ENCODE measurements at regions not wholly inside any gene's neighbourhood (a gene's known extent, or its start where the extent isn't known, plus 50 kb on each side); places are given as distances from the start of the nearest gene placed in this dataset.
A peak's percentile ranks its signal among the peaks of the same experiment; 100 is the strongest.

- no peak for TF ChIP-seq TAF1 (IDR thresholded peaks at IDR 0.05; ENCODE audit: borderline replicate concordance, low read depth, low read length)
- no peak for DNase-seq (ENCODE audit: insufficient read length)
- FAIRE-seq = no peak
Measured at GRCh38 chr4:113827285-113827684, 65.7 kb upstream of the CAMK2D start.

- DNase-seq (ENCODE audit: insufficient read length) (no peak), FAIRE-seq (no peak)
- TF ChIP-seq TAF1 (IDR thresholded peaks at IDR 0.05; ENCODE audit: borderline replicate concordance, low read depth, low read length) (no peak), POLR2AphosphoS5 (IDR thresholded peaks at IDR 0.05; ENCODE audit: low read depth, low read length) (no peak), POLR2A (IDR thresholded peaks at IDR 0.05; ENCODE audit: low read depth, low read length) (no peak)
Measured at GRCh38 chr4:113826421-113826820, 64.9 kb upstream of the CAMK2D start.

- DNase-seq (ENCODE audit: insufficient read length) = no peak
- FAIRE-seq = peak; percentile 96
- no peak for TF ChIP-seq TAF1 (IDR thresholded peaks at IDR 0.05; ENCODE audit: borderline replicate concordance, low read depth, low read length)
- TF ChIP-seq POLR2A (IDR thresholded peaks at IDR 0.05; ENCODE audit: low read depth, low read length) = no peak
- TF ChIP-seq POLR2AphosphoS5 (IDR thresholded peaks at IDR 0.05; ENCODE audit: low read depth, low read length) = no peak
Measured at GRCh38 chr4:113825272-113825671, 63.7 kb upstream of the CAMK2D start.

GRCh38 chr4:113824396-113824795 lies 62.9 kb upstream of the CAMK2D start:
- TF ChIP-seq POLR2A (IDR thresholded peaks at IDR 0.05; ENCODE audit: low read depth, low read length) = no peak
- TF ChIP-seq POLR2AphosphoS5 (IDR thresholded peaks at IDR 0.05; ENCODE audit: low read depth, low read length) = no peak
- no peak for TF ChIP-seq TAF1 (IDR thresholded peaks at IDR 0.05; ENCODE audit: borderline replicate concordance, low read depth, low read length)
- FAIRE-seq (no peak), DNase-seq (ENCODE audit: insufficient read length) (no peak)

- peak; percentile 7 for DNase-seq (ENCODE audit: insufficient read length)
- TF ChIP-seq TAF1 (IDR thresholded peaks at IDR 0.05; ENCODE audit: borderline replicate concordance, low read depth, low read length) (no peak), POLR2A (IDR thresholded peaks at IDR 0.05; ENCODE audit: low read depth, low read length) (no peak), POLR2AphosphoS5 (IDR thresholded peaks at IDR 0.05; ENCODE audit: low read depth, low read length) (no peak)
- FAIRE-seq = peak; percentile 74
Measured at GRCh38 chr4:113823291-113823659, 61.7 kb upstream of the CAMK2D start.

GRCh38 chr4:113822555-113823290 lies 61.2 kb upstream of the CAMK2D start:
- FAIRE-seq (peak; percentile 87), DNase-seq (ENCODE audit: insufficient read length) (no peak)
- no peak for TF ChIP-seq POLR2AphosphoS5 (IDR thresholded peaks at IDR 0.05; ENCODE audit: low read depth, low read length)
- TF ChIP-seq TAF1 (IDR thresholded peaks at IDR 0.05; ENCODE audit: borderline replicate concordance, low read depth, low read length) = no peak
- no peak for TF ChIP-seq POLR2A (IDR thresholded peaks at IDR 0.05; ENCODE audit: low read depth, low read length)

- DNase-seq (ENCODE audit: insufficient read length) (no peak), FAIRE-seq (no peak)
- no peak for TF ChIP-seq TAF1 (IDR thresholded peaks at IDR 0.05; ENCODE audit: borderline replicate concordance, low read depth, low read length)
- no peak for TF ChIP-seq POLR2AphosphoS5 (IDR thresholded peaks at IDR 0.05; ENCODE audit: low read depth, low read length)
- TF ChIP-seq POLR2A (IDR thresholded peaks at IDR 0.05; ENCODE audit: low read depth, low read length) = no peak
Measured at GRCh38 chr4:113821856-113822255, 60.3 kb upstream of the CAMK2D start.

- TF ChIP-seq POLR2A (IDR thresholded peaks at IDR 0.05; ENCODE audit: low read depth, low read length) (no peak), TAF1 (IDR thresholded peaks at IDR 0.05; ENCODE audit: borderline replicate concordance, low read depth, low read length) (no peak), POLR2AphosphoS5 (IDR thresholded peaks at IDR 0.05; ENCODE audit: low read depth, low read length) (no peak)
- DNase-seq (ENCODE audit: insufficient read length) (no peak), FAIRE-seq (no peak)
Measured at GRCh38 chr4:113820108-113820507, 58.6 kb upstream of the CAMK2D start.

GRCh38 chr4:113815826-113816225 lies 54.3 kb upstream of the CAMK2D start:
- TF ChIP-seq POLR2A (IDR thresholded peaks at IDR 0.05; ENCODE audit: low read depth, low read length) (no peak), TAF1 (IDR thresholded peaks at IDR 0.05; ENCODE audit: borderline replicate concordance, low read depth, low read length) (no peak), POLR2AphosphoS5 (IDR thresholded peaks at IDR 0.05; ENCODE audit: low read depth, low read length) (no peak)
- FAIRE-seq = no peak
- no peak for DNase-seq (ENCODE audit: insufficient read length)

- DNase-seq (ENCODE audit: insufficient read length) (no peak), FAIRE-seq (no peak)
- no peak for TF ChIP-seq TAF1 (IDR thresholded peaks at IDR 0.05; ENCODE audit: borderline replicate concordance, low read depth, low read length)
- TF ChIP-seq POLR2AphosphoS5 (IDR thresholded peaks at IDR 0.05; ENCODE audit: low read depth, low read length) = no peak
- no peak for TF ChIP-seq POLR2A (IDR thresholded peaks at IDR 0.05; ENCODE audit: low read depth, low read length)
Measured at GRCh38 chr4:113811359-113811758, 49.8 kb upstream of the CAMK2D start.
